OCI-LY3 (cell line): ENCODE measurements at regions not wholly inside any gene's neighbourhood (a gene's known extent, or its start where the extent isn't known, plus 50 kb on each side); places are given as distances from the start of the nearest gene placed in this dataset.

Experiments used
- CTCF ChIP-seq: fragments of 200-600, 300-600 bp; sonication (generic); IDR thresholded peaks from 2 replicates; pipeline ENCODE4 v1.5.1; 2014; ENCODE audit warnings: antibody characterized with exemption, low read length, low read depth
- EZH2phosphoT487 ChIP-seq: fragments of 200-600 bp; shearing (Covaris generic); IDR thresholded peaks from 2 replicates; pipeline ENCODE4 v1.6.1; 2018; ENCODE audit warnings: antibody characterized with exemption, mixed run types, low read depth

DNA sequence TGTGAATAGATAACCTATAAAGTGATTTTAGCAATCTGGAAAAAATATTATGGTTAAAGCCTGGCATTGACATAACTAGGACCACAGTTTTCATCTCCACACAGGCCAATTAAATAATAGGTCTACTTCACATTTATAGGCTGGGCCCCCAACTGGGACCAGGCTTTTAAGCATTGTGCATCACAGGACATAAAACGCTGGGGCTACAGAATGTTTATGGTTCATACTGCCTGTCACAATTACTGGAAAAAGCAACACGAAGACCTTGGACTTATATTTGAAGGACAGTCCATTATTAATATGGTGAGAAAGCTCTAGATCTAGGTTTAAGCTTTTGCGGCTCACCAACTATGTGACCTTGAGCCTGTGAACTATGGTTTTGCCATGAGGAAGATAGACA is 94.2 kb downstream of the MFAP3L start:
- TF ChIP-seq CTCF (no peak), EZH2phosphoT487 (no peak)
